ENCODE measurements at regions not wholly inside any gene's neighbourhood (a gene's known extent, or its start where the extent isn't known, plus 50 kb on each side); places are given as distances from the start of the nearest gene placed in this dataset.

- TF ChIP-seq ESRRG (CRISPR knock-in tag; IDR thresholded peaks at IDR 0.05) (no peak), TOX (CRISPR knock-in tag; IDR thresholded peaks at IDR 0.05; ENCODE audit: borderline replicate concordance) (no peak)
Measured at GRCh38 chr5:25544652-25545249, 900.0 kb upstream of the CDH10 start.

All from SK-N-SH treated with all-trans-retinoic acid at 6 μM for 48 hours (cell line).